Keratinocyte (primary cell): ENCODE measurements at regions not wholly inside any gene's neighbourhood (a gene's known extent, or its start where the extent isn't known, plus 50 kb on each side); places are given as distances from the start of the nearest gene placed in this dataset.

ENCODE experiments used
- CTCF ChIP-seq, 3 experiments: IDR thresholded peaks in 1 of 3; conservative IDR thresholded peaks in 1 of 3; optimal IDR thresholded peaks in 1 of 3; 2 replicates in 2 of 3; 3 replicates in 1 of 3; pipeline versions ENCODE3 to v1.5.1; 2011; ENCODE audit warnings: low read length in 3 of 3, mild to moderate bottlenecking in 3 of 3, moderate library complexity in 2 of 3, control low read depth in 1 of 3, inconsistent platforms in 1 of 3; ENCODE audit not compliant: insufficient read depth in 2 of 3; ENCODE audit errors: extremely low read depth in 1 of 3
- EZH2 ChIP-seq: IDR thresholded peaks from one replicate; pipeline ENCODE4 v1.6.1; 2012; ENCODE audit warnings: inconsistent platforms, mild to moderate bottlenecking, low read length, moderate library complexity

- TF ChIP-seq CTCF (optimal IDR thresholded peaks at IDR 0.05 in 1 of 3, IDR thresholded peaks at IDR 0.05 in 1 of 3, conservative IDR thresholded peaks at IDR 0.05 in 1 of 3; ENCODE audit: extremely low read depth in 1 of 3, insufficient read depth in 2 of 3, low read length in 3 of 3) (no peak), EZH2 (no peak)
Observed at GRCh38 chr5:125813221-125813974, 609.8 kb upstream of the GRAMD2B start.
